ENCODE measurements at regions not wholly inside any gene's neighbourhood (a gene's known extent, or its start where the extent isn't known, plus 50 kb on each side); places are given as distances from the start of the nearest gene placed in this dataset.

DNA sequence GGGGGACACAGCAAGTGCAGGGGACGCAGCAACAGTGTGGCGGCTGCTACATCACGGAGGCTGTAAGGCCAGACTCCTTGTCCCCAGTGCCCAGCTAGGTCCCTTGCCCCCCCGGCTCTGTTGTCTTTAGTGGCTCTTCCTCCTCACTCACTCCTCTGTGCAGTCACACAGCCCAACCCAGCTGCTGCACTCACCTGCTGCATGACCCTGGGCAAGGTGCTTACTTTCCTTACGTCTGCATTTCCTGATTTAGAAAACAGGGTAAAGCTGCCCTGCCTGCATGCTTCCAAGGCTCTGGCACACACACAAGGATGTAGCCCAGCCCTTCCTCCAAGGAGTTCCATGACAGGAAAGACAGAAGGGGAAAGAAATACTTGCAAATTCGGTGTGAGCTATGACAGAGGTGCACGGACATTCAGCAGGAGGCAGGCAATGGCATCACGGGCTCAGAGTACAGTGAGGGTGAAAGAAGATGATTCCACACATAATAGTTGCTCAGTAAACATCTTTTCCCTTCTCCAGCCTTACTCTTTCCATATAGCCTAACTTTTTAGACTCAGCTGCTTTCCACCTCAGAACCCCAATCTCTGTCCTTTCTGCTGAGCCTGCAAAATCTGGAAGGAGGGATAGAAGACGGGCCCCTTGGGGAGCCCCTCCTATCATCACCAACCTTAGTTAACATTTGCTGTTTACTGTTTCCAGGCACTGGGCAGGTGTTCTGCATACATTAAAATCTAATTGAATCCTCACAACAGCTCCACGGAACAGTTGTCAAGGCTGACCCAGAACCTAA lies 150.9 kb downstream of the MRM1 start:
- H3K36me3 ChIP-seq = no peaks in the 10 kb centered on the region
- no peak overlapping the region for H3K4me3 ChIP-seq (ENCODE audit: low read depth, low read length)
- no peaks in the 10 kb centered on the region for H3K9me3 ChIP-seq (ENCODE audit: severe bottlenecking)
- no peak overlapping the region for H3K27ac ChIP-seq
- no peak for TF ChIP-seq CTCF (IDR thresholded peaks at IDR 0.05; ENCODE audit: low read depth, low read length)
- DNase-seq = no peak
- no peaks in the 10 kb centered on the region for H3K27me3 ChIP-seq (ENCODE audit: insufficient read depth, low read depth, severe bottlenecking)

- H3K36me3 ChIP-seq = no peaks in the 10 kb centered on the region
- peak; percentile 56 for DNase-seq
- no peak overlapping the region for H3K4me3 ChIP-seq (ENCODE audit: low read depth, low read length)
- no peak overlapping the region for H3K27ac ChIP-seq
- no peaks in the 10 kb centered on the region for H3K9me3 ChIP-seq (ENCODE audit: severe bottlenecking)
- H3K27me3 ChIP-seq (ENCODE audit: insufficient read depth, low read depth, severe bottlenecking) = no peaks in the 10 kb centered on the region
- TF ChIP-seq CTCF (IDR thresholded peaks at IDR 0.05; ENCODE audit: low read depth, low read length) = peak; percentile 77
Observed at GRCh38 chr17:36755586-36755985, 154.2 kb downstream of the MRM1 start.

GRCh38 chr17:36756695-36757094 lies 155.3 kb downstream of the MRM1 start:
- H3K27ac ChIP-seq = no peak overlapping the region; the same call in 1 of the 2 replicates

GRCh38 chr17:36760425-36760824 lies 159.0 kb downstream of the MRM1 start:
- no peak for TF ChIP-seq CTCF (IDR thresholded peaks at IDR 0.05; ENCODE audit: low read depth, low read length)
- DNase-seq = no peak
- H3K36me3 ChIP-seq = no peaks in the 10 kb centered on the region
- no peaks in the 10 kb centered on the region for H3K27me3 ChIP-seq (ENCODE audit: insufficient read depth, low read depth, severe bottlenecking)
- H3K4me3 ChIP-seq (ENCODE audit: low read depth, low read length) = no peak overlapping the region
- H3K27ac ChIP-seq = no peak overlapping the region
- no peaks in the 10 kb centered on the region for H3K9me3 ChIP-seq (ENCODE audit: severe bottlenecking)

More at GRCh38 chr17:36756695-36757094, 155.3 kb downstream of the MRM1 start:
- no peaks in the 10 kb centered on the region for H3K36me3 ChIP-seq
- DNase-seq = no peak
- H3K9me3 ChIP-seq (ENCODE audit: severe bottlenecking) = no peaks in the 10 kb centered on the region
- no peak overlapping the region for H3K4me3 ChIP-seq (ENCODE audit: low read depth, low read length)
- TF ChIP-seq CTCF (IDR thresholded peaks at IDR 0.05; ENCODE audit: low read depth, low read length) = no peak
- H3K27me3 ChIP-seq (ENCODE audit: insufficient read depth, low read depth, severe bottlenecking) = no peaks in the 10 kb centered on the region

DNA sequence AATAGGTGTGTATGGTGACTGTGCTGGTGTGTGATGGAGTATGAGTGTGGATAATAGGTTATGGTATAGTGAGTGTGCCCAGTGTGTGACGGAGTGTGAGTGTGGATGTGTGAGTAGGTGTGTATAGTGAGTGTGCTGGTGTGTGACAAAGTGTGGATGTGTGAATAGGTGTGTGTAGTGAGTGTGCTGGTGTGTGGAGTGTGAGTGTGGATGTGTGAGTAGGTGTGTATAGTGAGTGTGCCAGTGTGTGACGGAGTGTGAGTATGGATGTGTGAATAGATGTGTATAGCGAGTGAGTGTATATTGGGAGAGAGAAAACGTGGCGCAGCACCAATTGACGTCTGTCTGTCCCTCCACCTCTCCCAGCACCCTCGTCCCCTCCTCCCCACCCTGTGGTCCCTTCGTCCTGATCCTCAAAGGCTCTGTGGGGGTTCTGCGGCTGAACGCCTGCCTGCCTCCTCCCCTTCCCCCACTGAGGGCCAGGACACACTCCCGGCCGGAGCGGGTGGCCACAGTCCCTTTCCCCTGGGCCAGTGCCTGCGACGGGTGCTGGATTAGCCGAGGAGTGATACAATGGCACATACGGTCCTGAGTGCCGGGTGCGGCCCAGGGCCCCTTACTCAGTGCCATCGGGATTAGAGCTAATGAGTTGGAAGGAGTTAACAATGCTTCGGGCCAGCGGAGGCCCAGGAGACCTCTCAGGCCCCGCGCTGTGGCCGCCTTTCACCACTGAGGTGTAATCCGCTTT lies 160.0 kb downstream of the MRM1 start:
- Histone ChIP-seq H3K9me3 (ENCODE audit: severe bottlenecking) (no peaks in the 10 kb centered on the region), H3K27ac (peak overlapping the region; percentile 78), H3K4me3 (ENCODE audit: low read depth, low read length) (no peak overlapping the region), H3K27me3 (ENCODE audit: insufficient read depth, low read depth, severe bottlenecking) (no peaks in the 10 kb centered on the region), H3K36me3 (no peaks in the 10 kb centered on the region)
- peak; percentile 77 for DNase-seq
- TF ChIP-seq CTCF (IDR thresholded peaks at IDR 0.05; ENCODE audit: low read depth, low read length) = no peak

All from WERI-Rb-1 (cell line).